ENCODE measurements at regions not wholly inside any gene's neighbourhood (a gene's known extent, or its start where the extent isn't known, plus 50 kb on each side); places are given as distances from the start of the nearest gene placed in this dataset.

DNA sequence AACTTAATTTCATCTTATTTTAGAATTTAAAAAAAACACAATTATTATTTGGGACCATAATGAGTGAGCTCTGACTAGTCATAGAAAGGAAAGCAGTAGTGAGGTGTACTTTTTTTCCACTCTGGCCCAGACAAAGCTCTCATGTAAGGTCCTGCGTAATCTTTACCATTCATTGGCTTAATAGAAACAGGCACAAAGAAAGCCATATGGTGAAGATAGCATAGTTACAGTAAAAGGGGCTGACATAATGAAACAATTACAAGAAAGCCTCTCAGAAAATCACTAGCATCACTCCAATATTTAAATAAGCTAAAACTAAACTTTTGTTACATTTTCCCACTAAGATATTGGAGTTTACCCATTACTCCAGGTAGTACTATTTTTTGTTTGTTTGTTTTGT is 384.6 kb upstream of the ALCAM start:
- TF ChIP-seq, protein P1, sequence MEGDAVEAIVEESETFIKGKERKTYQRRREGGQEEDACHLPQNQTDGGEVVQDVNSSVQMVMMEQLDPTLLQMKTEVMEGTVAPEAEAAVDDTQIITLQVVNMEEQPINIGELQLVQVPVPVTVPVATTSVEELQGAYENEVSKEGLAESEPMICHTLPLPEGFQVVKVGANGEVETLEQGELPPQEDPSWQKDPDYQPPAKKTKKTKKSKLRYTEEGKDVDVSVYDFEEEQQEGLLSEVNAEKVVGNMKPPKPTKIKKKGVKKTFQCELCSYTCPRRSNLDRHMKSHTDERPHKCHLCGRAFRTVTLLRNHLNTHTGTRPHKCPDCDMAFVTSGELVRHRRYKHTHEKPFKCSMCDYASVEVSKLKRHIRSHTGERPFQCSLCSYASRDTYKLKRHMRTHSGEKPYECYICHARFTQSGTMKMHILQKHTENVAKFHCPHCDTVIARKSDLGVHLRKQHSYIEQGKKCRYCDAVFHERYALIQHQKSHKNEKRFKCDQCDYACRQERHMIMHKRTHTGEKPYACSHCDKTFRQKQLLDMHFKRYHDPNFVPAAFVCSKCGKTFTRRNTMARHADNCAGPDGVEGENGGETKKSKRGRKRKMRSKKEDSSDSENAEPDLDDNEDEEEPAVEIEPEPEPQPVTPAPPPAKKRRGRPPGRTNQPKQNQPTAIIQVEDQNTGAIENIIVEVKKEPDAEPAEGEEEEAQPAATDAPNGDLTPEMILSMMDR (IDR thresholded peaks at IDR 0.05; ENCODE audit: insufficient read depth in 1 of 2, low read depth in 1 of 2, low read length in 1 of 2, severe bottlenecking in 1 of 2, unreplicated experiment in 1 of 2) = no peak
- BruUV-seq (replicated peaks) = no TSS peak
- CTCF ChIA-PET = no interaction called here

DNA sequence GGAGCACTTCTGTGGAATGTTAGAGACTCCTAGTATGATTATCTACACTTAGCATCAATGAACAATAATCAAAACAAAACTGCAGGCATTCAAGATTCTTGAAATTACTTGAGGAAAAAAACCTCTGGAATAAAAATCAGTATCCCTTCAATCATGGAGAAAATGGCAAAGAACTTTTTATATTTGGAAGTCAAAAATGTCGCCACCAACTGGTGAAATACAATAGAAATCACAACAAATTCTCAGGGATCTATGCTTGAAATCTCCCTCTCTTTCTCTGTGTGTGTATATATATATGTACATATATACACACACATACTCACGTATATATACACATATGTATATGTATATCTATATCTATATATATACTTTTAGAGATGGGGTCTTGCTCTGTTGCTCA is 378.9 kb upstream of the ALCAM start:
- TF ChIP-seq, protein P1 (IDR thresholded peaks at IDR 0.05; ENCODE audit: insufficient read depth in 1 of 2, low read depth in 1 of 2, low read length in 1 of 2, severe bottlenecking in 1 of 2, unreplicated experiment in 1 of 2) = no peak
- Mint-ChIP-seq H3K36me3 (ENCODE audit: insufficient read depth, unreplicated experiment) (no peaks in the 10 kb centered on the region), H3K9me3 (ENCODE audit: unreplicated experiment) (no peaks in the 10 kb centered on the region), H3K4me3 (ENCODE audit: unreplicated experiment) (no peak overlapping the region), H3K27me3 (ENCODE audit: insufficient read depth, unreplicated experiment) (no peaks in the 10 kb centered on the region), H3K4me1 (ENCODE audit: low read depth, unreplicated experiment) (no peaks in the 10 kb centered on the region), H3K27ac (ENCODE audit: unreplicated experiment) (no peak overlapping the region)
- ChIA-PET CTCF (interaction anchor here (0.5 kb wide), 1 partner anchor 17 kb away, joined by 5 read pairs; no protein-coding TSS in a partner anchor), POLR2A (no interaction called here)
- Histone ChIP-seq H3K4me3 (ENCODE audit: low read depth, low read length) (no peak overlapping the region), H3K4me1 (no peaks in the 10 kb centered on the region), H3K9me3 (no peaks in the 10 kb centered on the region), H3K36me3 (ENCODE audit: control insufficient read depth, insufficient read depth, low read length) (no peaks in the 10 kb centered on the region), H3K27me3 (replicated peaks; ENCODE audit: control insufficient read depth, insufficient read depth, low read length) (no peaks in the 10 kb centered on the region)
- no TSS peak for BruUV-seq (replicated peaks)
- intact Hi-C loops (cut with micrococcal nuclease; ENCODE audit: unreplicated experiment) = no loop called here
- DNase-seq = no peak

More for the DNA sequence above, 384.6 kb upstream of the ALCAM start:
- Mint-ChIP-seq H3K27me3 (ENCODE audit: insufficient read depth, unreplicated experiment) (no peaks in the 10 kb centered on the region), H3K36me3 (ENCODE audit: insufficient read depth, unreplicated experiment) (no peaks in the 10 kb centered on the region), H3K4me3 (ENCODE audit: unreplicated experiment) (no peak overlapping the region), H3K9me3 (ENCODE audit: unreplicated experiment) (no peaks in the 10 kb centered on the region), H3K4me1 (ENCODE audit: low read depth, unreplicated experiment) (no peaks in the 10 kb centered on the region), H3K27ac (ENCODE audit: unreplicated experiment) (no peak overlapping the region)
- Histone ChIP-seq H3K36me3 (ENCODE audit: control insufficient read depth, insufficient read depth, low read length) (no peaks in the 10 kb centered on the region), H3K27me3 (replicated peaks; ENCODE audit: control insufficient read depth, insufficient read depth, low read length) (no peaks in the 10 kb centered on the region), H3K9me3 (no peaks in the 10 kb centered on the region), H3K4me3 (ENCODE audit: low read depth, low read length) (no peak overlapping the region), H3K4me1 (no peaks in the 10 kb centered on the region)
- POLR2A ChIA-PET = no interaction called here
- intact Hi-C loops (cut with micrococcal nuclease; ENCODE audit: unreplicated experiment) = no loop called here
- DNase-seq = no peak

DNA sequence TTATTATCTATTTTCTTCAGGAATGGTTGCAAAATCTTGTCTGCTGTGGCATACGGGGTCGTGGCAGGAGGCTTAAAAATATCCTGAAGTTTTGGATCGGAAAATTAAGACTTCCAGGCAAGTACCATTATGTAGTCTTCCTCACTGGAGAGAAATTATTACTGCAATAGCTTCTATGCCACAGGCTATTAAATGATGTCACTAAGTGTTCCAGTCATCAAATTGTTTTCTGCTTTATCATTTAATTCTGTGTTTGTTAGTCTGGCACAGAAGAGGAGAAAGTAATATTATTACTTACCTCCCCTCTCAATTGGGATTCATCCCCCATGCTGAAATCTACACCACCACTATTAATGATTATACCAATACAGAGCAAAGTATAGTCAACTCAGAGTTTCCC is 378.2 kb upstream of the ALCAM start:
- Histone ChIP-seq H3K4me1 (no peaks in the 10 kb centered on the region), H3K9me3 (no peaks in the 10 kb centered on the region), H3K27me3 (replicated peaks; ENCODE audit: control insufficient read depth, insufficient read depth, low read length) (no peaks in the 10 kb centered on the region), H3K4me3 (ENCODE audit: low read depth, low read length) (no peak overlapping the region), H3K36me3 (ENCODE audit: control insufficient read depth, insufficient read depth, low read length) (no peaks in the 10 kb centered on the region)
- intact Hi-C loops (cut with micrococcal nuclease; ENCODE audit: unreplicated experiment) = no loop called here
- TF ChIP-seq, protein P1 (IDR thresholded peaks at IDR 0.05; ENCODE audit: insufficient read depth in 1 of 2, low read depth in 1 of 2, low read length in 1 of 2, severe bottlenecking in 1 of 2, unreplicated experiment in 1 of 2) = no peak
- ChIA-PET POLR2A (no interaction called here), CTCF (no interaction called here)
- H3K36me3 Mint-ChIP-seq (ENCODE audit: insufficient read depth, unreplicated experiment) = no peaks in the 10 kb centered on the region
- BruUV-seq (replicated peaks) = no TSS peak
- H3K27ac Mint-ChIP-seq (ENCODE audit: unreplicated experiment) = no peak overlapping the region
- no peak for DNase-seq
- H3K27me3 Mint-ChIP-seq (ENCODE audit: insufficient read depth, unreplicated experiment) = no peaks in the 10 kb centered on the region
- H3K4me1 Mint-ChIP-seq (ENCODE audit: low read depth, unreplicated experiment) = no peaks in the 10 kb centered on the region
- H3K4me3 Mint-ChIP-seq (ENCODE audit: unreplicated experiment) = no peak overlapping the region
- no peaks in the 10 kb centered on the region for H3K9me3 Mint-ChIP-seq (ENCODE audit: unreplicated experiment)

Data from Caco-2 (cell line).